ENCODE measurements at regions not wholly inside any gene's neighbourhood (a gene's known extent, or its start where the extent isn't known, plus 50 kb on each side); places are given as distances from the start of the nearest gene placed in this dataset.
"Not testable (repeated sequence)": the region's sequence is repeated elsewhere in the genome, so short reads cannot be mapped to it uniquely, and the experiment has no call there.

DNA sequence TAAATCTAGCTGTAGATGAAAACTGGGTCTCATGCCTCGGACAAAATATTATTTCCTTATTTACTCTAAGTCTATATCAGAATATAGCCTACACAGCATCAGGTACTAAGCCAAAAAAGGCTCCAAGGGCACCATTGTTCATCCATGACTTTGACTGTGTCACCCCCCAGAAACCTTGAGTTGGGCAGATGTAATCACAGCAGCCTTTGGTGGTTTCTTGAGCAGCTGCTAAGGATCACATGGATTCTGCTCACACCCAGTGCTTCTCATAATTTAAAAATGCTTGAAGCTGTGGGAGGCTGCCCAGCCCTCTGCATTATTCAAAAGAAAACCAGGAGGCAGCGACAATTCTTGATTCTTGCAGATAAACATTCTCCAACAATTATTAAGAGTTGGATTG is 293.5 kb upstream of the PLGLB2 start:
- TF ChIP-seq, protein P1, sequence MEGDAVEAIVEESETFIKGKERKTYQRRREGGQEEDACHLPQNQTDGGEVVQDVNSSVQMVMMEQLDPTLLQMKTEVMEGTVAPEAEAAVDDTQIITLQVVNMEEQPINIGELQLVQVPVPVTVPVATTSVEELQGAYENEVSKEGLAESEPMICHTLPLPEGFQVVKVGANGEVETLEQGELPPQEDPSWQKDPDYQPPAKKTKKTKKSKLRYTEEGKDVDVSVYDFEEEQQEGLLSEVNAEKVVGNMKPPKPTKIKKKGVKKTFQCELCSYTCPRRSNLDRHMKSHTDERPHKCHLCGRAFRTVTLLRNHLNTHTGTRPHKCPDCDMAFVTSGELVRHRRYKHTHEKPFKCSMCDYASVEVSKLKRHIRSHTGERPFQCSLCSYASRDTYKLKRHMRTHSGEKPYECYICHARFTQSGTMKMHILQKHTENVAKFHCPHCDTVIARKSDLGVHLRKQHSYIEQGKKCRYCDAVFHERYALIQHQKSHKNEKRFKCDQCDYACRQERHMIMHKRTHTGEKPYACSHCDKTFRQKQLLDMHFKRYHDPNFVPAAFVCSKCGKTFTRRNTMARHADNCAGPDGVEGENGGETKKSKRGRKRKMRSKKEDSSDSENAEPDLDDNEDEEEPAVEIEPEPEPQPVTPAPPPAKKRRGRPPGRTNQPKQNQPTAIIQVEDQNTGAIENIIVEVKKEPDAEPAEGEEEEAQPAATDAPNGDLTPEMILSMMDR (IDR thresholded peaks at IDR 0.05): not testable (repeated sequence)
- TF ChIP-seq POLR2A, POLR2AphosphoS5 (IDR thresholded peaks at IDR 0.05): not testable (repeated sequence)
